Type B pancreatic cell (in vitro differentiated cells): ENCODE measurements at regions not wholly inside any gene's neighbourhood (a gene's known extent, or its start where the extent isn't known, plus 50 kb on each side); places are given as distances from the start of the nearest gene placed in this dataset.

ENCODE experiments used
- DNase-seq: peaks from one replicate; pipeline ENCODE4 v3.0.0; 2021; ENCODE audit warnings: mixed read lengths; ENCODE audit not compliant: unreplicated experiment; ENCODE audit errors: extremely low spot score
- H3K27ac Mint-ChIP-seq: 2 replicates; pipeline ENCODE4 v1.8.0; 2021; ENCODE audit warnings: mild to moderate bottlenecking, mixed read lengths
- H3K27me3 Mint-ChIP-seq: 2 replicates; pipeline ENCODE4 v1.8.0; 2021; ENCODE audit warnings: mixed read lengths
- H3K36me3 Mint-ChIP-seq: 2 replicates; pipeline ENCODE4 v1.8.0; 2021; ENCODE audit warnings: mixed read lengths
- H3K4me1 Mint-ChIP-seq: one replicate; pipeline ENCODE4 v1.8.0; 2021; ENCODE audit warnings: mixed read lengths; ENCODE audit not compliant: unreplicated experiment
- H3K4me3 Mint-ChIP-seq: 2 replicates; pipeline ENCODE4 v1.8.0; 2021; ENCODE audit warnings: mild to moderate bottlenecking, mixed read lengths
- H3K9me3 Mint-ChIP-seq: 2 replicates; pipeline ENCODE4 v1.8.0; 2021; ENCODE audit warnings: mixed read lengths
- TF ChIP-seq, protein P1 (sequence below): fragments of 200-600 bp; sonication (generic); conservative IDR thresholded peaks from 2 replicates; pipeline ENCODE4 v1.5.0; 2021; ENCODE audit warnings: antibody characterized with exemption, mild to moderate bottlenecking

DNA sequence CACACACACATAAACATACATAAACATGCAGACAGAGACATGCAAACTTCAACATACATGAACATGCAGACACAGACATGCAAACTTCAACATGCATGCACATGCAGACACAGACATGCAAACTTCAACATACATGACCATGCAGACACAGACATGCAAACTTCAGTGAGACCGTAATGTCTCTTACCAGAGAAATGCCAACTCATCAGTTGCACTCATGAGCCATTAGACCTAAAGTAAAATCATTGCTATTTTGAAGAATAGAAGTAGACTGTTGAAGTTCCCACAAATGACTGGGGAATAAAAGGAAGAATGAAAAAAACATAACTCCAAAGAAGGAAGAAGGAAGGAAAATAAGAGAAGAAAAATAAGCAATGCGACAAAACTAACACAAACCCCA, 1044.0 kb upstream of the TMEM132C start:
- H3K27me3 Mint-ChIP-seq = peaks cover 6% of the 10 kb centered on the region
- no peaks in the 10 kb centered on the region for H3K36me3 Mint-ChIP-seq
- no peaks in the 10 kb centered on the region for H3K9me3 Mint-ChIP-seq
- no peak overlapping the region for H3K27ac Mint-ChIP-seq
- no peak overlapping the region for H3K4me3 Mint-ChIP-seq
- peaks cover 4% of the 10 kb centered on the region for H3K4me1 Mint-ChIP-seq
- DNase-seq = no peak
- TF ChIP-seq, protein P1, sequence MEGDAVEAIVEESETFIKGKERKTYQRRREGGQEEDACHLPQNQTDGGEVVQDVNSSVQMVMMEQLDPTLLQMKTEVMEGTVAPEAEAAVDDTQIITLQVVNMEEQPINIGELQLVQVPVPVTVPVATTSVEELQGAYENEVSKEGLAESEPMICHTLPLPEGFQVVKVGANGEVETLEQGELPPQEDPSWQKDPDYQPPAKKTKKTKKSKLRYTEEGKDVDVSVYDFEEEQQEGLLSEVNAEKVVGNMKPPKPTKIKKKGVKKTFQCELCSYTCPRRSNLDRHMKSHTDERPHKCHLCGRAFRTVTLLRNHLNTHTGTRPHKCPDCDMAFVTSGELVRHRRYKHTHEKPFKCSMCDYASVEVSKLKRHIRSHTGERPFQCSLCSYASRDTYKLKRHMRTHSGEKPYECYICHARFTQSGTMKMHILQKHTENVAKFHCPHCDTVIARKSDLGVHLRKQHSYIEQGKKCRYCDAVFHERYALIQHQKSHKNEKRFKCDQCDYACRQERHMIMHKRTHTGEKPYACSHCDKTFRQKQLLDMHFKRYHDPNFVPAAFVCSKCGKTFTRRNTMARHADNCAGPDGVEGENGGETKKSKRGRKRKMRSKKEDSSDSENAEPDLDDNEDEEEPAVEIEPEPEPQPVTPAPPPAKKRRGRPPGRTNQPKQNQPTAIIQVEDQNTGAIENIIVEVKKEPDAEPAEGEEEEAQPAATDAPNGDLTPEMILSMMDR = no peak

DNA sequence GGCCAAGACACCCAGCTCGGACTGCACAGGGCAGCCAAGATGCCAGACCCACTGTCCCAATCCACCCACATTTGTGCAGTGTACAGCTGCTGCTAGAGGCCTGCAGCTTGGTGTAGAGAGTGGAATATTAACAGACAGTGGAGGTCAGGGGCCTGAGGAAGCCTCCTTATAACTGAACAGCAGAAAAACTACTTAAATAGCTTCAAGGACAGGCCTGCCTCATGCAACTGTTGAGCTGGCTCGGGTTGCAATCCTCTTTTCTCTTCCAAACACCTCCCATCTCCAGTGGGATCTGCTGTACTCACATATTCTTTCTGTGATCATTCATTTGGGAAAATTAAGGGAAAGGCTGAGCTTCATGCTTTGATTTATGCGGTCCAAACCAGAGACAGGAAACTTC, 1043.2 kb upstream of the TMEM132C start:
- TF ChIP-seq, protein P1 = no peak
- DNase-seq = no peak
- Mint-ChIP-seq H3K36me3 (no peaks in the 10 kb centered on the region), H3K4me1 (peaks cover 4% of the 10 kb centered on the region), H3K27ac (no peak overlapping the region), H3K4me3 (no peak overlapping the region), H3K27me3 (peaks cover 6% of the 10 kb centered on the region), H3K9me3 (no peaks in the 10 kb centered on the region)

DNA sequence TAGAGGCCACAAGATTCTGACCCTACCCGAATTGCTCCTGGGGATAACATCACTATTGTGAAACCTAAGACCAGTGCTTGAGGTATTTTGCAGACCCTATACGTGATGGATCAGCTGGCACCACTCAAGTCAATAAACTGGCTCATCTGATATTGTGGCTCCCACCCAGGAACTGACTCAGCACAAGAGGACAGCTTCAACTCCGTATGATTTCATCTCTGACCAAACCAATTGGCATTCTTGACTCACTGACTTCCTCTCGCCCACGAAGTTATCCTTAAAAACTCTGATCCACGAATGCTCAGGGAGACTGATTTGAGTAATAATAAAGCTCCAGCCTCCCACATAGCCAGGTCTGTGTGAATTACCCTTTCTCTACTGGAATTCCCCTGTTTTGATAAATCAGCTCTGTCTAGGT, 1036.1 kb upstream of the TMEM132C start:
- no peaks in the 10 kb centered on the region for H3K4me1 Mint-ChIP-seq
- no peaks in the 10 kb centered on the region for H3K9me3 Mint-ChIP-seq
- peaks cover 3% of the 10 kb centered on the region for H3K27me3 Mint-ChIP-seq
- no peak overlapping the region for H3K27ac Mint-ChIP-seq
- DNase-seq = no peak
- H3K36me3 Mint-ChIP-seq = no peaks in the 10 kb centered on the region
- TF ChIP-seq, protein P1 = no peak
- H3K4me3 Mint-ChIP-seq = no peak overlapping the region

DNA sequence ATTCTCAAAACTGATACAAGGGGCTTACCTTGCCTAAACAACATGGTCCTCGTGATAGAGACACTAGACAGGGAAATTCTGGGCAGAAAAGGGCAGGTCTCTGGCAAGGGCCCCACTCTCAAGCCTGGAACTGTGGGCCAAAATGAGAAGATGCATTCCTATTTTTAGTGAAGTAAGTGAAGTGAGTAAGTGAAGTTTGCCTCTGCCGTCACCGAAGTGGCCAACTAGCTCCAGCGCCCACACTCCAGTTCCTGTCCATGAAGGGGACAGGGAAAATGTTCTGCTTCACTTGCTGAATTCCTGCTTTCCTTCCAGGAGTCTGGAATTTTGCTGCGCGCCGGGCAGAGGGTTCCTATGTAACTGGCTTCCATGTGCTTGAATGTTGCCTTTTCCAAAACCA, 1035.6 kb upstream of the TMEM132C start:
- TF ChIP-seq, protein P1 = no peak
- Mint-ChIP-seq H3K4me1 (no peaks in the 10 kb centered on the region), H3K27ac (no peak overlapping the region), H3K27me3 (peaks cover 3% of the 10 kb centered on the region), H3K4me3 (no peak overlapping the region), H3K9me3 (no peaks in the 10 kb centered on the region), H3K36me3 (no peaks in the 10 kb centered on the region)
- no peak for DNase-seq

DNA sequence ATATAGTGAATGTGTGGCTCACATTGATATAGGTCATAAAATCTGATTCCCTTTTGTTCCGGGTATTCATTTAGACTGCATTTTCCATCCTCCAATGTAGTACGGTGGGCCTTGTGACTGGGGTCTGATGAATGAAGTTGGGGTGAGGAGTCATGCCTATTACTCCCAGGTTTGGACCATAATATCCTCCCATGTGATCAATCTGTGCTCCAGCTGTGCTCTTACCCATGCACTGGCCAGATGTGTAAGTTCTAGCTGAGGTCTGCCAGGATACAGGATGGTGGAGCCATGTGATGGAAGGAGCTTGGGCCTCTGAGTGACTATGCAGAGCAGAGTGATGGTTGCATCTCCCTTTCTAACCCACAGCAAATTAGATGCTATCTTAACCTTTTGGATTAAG, 1034.0 kb upstream of the TMEM132C start:
- Mint-ChIP-seq H3K27ac (no peak overlapping the region), H3K4me1 (no peaks in the 10 kb centered on the region), H3K36me3 (no peaks in the 10 kb centered on the region), H3K27me3 (peaks cover 3% of the 10 kb centered on the region), H3K9me3 (no peaks in the 10 kb centered on the region), H3K4me3 (no peak overlapping the region)
- TF ChIP-seq, protein P1 = no peak
- no peak for DNase-seq

DNA sequence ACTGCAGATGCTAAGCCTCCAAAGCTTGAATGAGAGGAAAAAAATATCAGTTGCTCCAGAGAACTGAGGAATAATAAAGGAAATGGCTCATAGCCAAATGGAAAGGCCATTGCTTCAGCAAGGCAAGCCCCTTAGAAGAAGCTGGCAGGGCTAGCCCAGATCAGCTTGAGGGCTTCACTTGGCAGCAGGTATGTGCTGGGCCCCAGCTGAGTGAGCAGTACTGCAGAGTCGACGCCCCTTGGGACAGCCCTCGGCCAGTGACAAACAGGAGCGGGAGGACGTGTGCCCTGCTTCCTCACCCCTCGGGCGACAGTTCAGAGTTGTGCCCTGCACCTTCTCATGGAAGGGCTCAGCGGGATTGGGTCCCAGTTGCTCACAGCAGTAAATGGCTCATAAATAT, 1031.2 kb upstream of the TMEM132C start:
- Mint-ChIP-seq H3K36me3 (no peaks in the 10 kb centered on the region), H3K9me3 (no peaks in the 10 kb centered on the region), H3K27ac (no peak overlapping the region), H3K4me3 (no peak overlapping the region), H3K4me1 (no peaks in the 10 kb centered on the region), H3K27me3 (peaks cover 5% of the 10 kb centered on the region)
- TF ChIP-seq, protein P1 = no peak
- no peak for DNase-seq
